ENCODE measurements at regions not wholly inside any gene's neighbourhood (a gene's known extent, or its start where the extent isn't known, plus 50 kb on each side); places are given as distances from the start of the nearest gene placed in this dataset.
"Not testable (repeated sequence)": the region's sequence is repeated elsewhere in the genome, so short reads cannot be mapped to it uniquely, and the experiment has no call there.

DNA sequence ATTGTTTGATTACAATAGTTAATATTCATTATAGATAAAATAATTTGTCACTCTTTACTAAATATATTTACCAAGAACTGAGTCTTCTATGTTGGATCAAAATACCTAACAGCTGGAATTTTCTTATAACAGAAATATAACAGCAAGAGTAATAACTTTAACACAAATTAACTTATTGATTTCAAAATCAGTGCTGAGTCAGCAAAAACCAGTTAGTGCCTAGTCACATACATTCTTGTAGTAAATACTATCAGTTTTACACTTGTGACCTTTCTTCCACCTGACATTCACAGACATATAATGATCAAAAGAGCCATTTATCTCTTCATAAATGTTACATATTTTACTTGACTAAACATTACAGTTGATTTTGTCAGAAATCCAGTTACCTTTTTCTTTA lies 1141.4 kb upstream of the ADGRB3 start:
- DNase-seq, result no peak

DNA sequence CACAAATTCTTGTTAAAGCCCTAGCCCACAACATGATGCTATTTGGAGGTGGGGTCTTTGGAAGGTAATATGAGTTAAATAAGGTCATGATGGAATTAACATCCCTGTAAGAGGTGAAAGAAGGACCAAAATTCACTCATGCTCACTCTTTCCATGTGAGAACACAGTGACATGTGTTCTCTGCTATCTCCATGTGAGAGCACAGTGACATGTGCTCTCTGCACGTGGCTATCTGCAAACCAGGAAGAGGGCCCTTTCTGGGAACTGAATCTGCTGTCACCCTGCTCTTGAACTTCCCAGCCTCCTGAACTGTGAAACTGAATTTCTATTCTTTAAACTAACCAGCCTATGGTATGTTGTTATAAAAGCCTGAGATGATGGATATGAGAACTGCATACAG lies 1159.4 kb upstream of the ADGRB3 start:
- DNase-seq, result no peak

DNA sequence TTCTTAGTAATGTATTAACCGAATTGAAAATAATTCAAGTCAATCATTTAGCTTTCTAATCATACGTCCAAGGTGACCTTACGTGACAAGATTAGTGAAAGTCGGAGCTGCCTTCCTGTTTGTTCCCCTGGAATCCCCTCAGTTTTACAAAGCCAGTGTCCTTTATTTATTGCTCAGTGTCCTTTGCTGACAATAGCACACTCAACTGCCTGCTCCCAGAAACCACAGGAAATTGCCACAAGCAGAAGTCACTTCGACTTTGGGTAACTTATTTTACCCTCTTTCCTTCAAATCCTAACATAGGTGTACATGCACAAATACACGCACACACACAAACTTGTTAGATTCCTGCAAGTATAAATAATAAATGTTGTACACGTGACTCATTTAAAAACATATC lies 1167.7 kb upstream of the ADGRB3 start:
- DNase-seq, result no peak

DNA sequence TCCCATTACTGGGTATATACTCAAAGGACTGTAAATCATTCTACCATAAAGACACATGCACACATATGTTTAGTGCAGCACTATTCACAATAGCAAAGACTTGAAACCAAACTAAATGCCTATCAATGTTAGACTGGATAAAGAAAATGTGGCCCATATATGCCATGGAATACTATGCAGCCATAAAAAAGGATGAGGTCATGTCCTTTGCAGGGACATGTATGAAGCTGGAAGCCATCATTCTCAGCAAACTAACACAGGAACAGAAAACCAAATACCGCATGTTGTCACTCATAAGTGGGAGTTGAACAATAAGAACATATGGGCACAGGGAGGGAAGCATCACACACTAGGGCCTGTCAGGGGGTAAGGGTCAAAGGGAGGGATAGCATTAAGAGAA lies 1172.4 kb upstream of the ADGRB3 start:
- not testable (repeated sequence) for DNase-seq

DNA sequence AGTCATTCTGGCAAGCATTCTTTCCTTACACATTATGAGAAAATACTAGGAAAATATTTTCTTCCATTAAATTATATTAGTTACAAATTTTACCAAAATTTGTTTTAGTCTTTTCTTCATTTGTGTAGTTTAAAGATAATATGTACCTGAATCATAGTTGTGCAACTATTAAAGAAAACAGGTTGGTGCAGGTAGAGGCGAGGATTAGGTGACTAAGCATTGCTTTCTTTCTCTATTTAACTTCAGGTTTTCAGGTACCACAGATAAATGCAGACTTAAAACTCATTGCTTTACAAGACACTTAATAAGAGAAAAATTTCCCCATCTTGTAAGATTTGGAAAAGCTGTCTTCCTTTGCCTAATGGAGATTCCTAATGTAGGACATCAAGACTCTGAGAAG lies 1175.5 kb upstream of the ADGRB3 start:
- DNase-seq, result no peak

DNA sequence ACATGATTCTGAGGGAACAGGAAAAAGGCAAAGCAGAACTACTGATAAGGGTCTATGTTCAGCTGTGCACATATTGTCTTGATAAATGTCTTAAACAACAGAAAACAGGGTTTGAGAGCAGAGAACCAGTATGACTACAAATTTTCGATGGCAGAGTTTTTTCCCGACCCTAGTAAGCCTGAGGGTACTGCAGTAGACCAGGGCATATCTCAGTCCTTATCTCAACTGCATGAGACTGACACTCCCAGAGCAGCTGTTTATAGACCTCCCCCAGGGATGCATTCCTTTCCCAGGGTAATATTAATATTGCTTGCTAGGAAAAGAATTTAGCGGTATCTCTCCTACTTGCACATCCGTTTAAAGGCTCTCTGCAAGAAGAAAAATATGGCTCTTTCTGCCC lies 1176.8 kb upstream of the ADGRB3 start:
- no peak for DNase-seq

DNA sequence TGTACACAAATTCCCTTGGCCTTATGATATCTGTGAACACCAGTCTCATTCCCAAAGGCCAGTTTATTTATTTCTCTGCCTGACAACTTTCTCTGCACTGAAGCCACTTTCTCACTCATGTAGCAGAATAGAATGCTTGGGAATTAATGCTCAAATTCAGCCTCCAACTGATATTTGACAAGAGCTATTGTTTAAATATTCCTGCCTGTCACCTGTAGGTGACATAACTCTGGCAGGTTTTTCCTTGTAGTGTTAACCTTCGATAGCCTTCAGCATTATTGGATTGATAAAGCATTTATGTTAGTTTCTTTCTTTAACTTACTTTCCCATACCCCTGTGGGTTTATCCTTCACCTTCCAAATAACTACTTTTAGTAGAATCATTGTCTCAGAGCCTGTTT lies 1183.2 kb upstream of the ADGRB3 start:
- DNase-seq, result no peak

DNA sequence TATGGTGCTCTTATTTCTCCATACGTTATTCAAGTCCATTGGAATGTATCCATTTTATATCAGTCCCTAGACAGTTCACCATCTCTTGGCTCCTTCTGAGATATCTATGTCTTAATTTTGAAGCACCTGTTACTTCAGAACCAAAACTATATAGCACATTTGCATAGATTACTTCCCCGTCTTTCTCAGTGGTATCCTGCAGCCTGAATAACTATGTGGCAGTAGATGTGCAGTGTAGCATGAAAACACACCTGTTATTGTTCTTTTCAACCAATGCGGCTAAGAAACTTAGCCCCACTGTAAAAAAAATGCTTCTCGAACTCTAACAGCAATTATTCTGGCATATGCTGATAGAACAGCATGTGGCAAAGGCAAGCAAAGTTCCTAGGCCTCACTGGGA lies 1184.4 kb upstream of the ADGRB3 start:
- no peak for DNase-seq

DNA sequence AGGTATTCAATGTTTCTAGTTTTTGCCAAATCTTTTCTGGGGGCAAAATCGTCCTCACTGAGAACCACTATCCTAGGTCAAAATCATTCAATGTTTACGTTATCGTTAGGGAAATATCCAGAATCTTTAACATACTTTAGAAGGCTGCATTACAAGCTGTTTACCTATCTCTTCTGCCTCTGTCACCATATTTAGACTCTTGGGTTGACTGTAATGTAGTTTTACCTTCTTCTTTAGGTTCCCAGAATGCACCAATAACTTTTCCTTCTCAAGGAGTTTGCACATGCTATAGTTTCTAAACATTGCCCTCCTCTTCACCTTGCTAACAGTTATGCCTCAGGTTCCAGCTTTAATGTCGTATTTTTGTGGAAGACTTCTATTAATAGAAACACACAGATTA lies 1185.5 kb upstream of the ADGRB3 start:
- DNase-seq, result no peak

DNA sequence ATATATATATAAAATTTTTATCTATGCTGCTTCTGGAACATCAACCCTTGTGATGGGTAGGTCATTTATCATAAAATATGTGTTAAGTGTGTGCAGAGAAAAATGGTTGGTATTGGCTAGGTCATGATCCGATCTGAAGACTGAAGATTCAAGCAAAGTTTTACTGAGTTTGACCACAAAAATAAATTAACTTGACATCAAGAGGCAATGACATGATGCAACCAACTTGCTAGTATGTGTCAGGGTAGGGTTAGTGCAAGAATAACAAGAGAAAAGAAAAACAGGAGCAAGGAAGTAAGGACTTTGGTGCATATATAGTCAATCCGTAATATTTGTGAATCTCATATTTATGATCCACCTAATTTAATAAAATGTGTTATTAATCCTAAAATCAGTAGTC lies 1202.0 kb upstream of the ADGRB3 start:
- DNase-seq, result no peak

DNA sequence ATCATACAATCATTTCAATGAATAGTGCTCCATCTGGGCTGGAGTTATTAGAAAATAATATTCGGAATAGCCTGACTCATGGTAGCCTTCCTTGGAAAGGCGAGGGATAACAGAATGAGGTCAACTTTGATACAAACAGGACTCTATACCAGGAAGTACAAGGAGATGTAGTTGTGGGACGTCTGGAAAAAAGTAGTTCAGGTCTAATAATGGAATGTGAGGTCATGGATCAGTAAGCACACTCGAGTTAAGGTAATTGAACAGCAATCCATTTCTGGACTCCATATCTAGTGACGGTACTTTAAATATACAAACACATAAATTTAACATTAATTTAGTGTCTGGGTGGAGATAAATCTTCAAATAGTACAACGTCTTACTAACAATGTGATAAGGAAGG lies 1204.0 kb upstream of the ADGRB3 start:
- no peak for DNase-seq

DNA sequence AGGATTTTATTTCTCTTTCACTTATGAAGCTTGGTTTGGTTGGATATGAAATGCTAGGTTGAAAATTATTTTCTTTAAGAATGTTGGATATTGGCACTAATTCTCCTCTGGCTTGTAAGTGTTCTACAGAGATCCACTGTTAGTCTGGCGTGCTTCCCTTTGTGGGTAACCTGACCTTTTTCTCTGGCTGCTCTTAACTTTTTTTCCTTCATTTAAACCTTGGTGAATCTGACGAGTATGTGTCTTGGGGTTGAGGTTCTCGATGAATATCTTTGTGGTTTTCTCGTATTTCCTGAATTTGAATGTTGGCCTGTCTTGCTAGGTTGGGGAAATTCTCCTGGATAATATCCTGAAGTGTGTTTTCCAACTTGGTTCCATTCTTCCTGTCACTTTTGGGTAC lies 1208.4 kb upstream of the ADGRB3 start:
- DNase-seq, result not testable (repeated sequence)

DNA sequence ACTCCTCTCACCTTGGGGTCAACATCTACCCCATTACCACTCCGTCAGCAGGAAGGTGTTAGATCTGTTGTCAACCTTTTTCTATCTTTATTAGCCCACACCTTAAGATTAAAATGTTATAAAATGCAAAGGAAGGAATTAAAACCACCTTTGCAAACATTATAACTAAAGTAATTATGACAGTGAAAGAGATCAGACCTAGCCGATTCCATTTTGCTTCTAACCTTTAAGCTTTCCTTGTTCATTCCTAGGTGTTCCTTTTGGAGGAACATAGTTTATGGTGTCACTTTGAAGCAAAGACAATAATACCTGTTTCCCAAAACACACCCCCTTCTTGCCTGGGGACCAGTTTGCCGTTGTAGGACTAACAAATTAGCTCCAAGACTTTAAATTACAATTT lies 1223.0 kb upstream of the ADGRB3 start:
- no peak for DNase-seq

DNA sequence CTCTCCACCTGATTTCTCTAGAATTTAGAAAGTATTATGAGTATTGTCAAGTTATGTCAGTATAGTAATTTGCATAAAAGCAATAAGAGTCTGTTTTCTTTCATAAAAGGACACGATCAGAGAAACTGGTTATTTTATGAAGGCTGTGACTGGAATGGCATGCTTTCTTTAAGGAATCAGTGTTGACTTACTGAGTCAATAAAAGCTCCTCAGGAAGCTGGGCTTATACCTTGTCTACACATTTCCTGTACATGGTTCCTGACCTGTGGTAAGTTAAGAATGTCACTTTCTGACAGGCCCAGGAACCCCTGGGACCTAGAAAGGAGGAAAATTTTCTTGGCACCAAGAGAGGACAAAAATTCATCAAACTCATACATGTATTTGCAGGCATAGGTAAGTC lies 1224.0 kb upstream of the ADGRB3 start:
- DNase-seq, result no peak

DNA sequence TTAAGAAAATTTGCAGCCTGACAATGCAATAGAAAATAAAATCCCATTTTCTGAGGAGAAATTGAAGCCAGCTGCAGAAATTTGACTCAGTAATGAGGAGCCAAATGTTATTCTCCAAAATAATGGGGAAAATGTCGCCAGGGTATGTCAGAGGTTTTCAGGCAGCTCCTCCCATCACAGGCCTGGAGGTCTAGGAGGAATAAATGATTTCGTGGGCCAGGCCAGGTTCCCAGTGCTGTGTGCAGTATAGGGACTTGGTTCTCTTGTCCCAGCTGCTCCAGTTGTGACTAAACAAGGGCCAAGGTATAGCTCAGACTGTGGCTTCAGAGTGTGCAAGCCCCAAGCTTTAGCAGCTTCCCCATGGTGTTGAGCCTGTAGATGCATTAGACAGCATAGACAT lies 1240.8 kb upstream of the ADGRB3 start:
- no peak for DNase-seq

DNA sequence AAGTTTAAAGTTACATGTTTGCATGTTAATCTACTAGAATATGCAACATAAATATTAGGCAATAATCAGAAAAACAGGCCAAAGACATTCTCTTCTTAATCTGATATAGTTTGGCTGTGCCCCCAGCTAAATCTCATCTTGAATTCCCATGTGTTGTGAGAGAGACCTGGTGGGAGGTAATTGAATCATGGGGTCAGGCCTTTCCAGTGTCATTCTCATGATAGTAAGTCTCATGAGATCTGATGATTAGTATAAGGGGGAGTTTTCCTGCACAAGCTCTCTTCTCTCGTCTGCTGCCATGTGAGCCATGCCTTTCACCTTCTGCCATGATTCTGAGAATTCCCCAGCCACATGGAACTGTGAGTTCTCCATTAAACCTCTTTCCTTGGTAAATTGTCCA lies 1241.7 kb upstream of the ADGRB3 start:
- no peak for DNase-seq

DNA sequence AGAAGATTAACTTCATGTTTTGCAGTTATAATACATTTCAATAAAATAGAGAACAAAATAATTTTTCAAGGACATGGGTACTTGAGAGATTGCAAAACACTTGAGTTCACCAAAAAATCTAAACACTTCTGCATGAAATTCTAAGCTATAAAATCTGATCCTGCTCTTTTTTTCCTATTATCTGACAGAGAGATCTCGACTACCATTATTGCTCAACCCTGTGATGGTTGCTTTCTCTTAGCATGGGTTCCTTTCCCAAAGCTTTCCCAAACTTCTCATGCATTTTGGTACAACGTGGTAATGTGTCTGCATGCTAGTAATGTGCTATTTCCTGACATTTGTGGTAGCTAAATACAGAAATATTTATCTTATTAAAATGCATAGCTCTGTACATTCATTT lies 1243.1 kb upstream of the ADGRB3 start:
- no peak for DNase-seq

DNA sequence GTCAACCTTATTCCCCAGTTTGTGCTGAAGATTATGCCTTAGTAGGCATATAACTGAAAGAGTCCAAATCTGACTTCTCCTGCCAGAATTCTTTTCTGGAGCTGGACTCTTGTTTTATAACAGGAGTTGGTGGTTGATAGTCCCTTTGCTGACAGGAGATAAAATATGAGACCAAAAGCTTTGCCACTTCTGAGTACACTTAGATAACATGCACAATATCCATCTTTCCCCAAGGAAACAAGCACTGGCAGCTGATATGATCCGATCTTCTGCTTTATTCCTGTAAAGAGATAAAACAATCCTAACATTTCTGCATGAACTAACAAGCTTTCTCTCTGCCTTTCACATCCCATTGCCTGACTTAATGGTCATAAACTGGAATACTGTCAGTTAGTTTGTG lies 1265.4 kb upstream of the ADGRB3 start:
- DNase-seq, result no peak

DNA sequence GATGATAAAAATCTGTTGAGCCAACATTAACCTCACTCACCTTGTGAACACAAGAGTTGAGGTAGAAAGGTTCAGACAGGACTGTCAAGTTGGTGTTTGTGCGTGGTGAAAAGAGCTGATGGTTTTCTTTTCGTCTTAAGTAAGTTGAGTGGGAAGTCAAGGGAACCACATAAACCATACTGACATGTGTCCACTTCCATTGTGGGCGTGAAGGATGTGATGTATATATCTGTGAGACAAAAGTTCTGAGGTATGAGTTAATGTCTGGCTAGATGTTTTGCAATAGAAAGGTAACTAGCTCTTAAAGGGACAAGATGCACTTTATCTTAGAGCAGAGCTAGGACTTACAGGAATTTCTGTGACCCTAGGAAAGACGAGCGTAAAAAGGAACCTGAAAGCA lies 1272.1 kb upstream of the ADGRB3 start:
- DNase-seq, result no peak

DNA sequence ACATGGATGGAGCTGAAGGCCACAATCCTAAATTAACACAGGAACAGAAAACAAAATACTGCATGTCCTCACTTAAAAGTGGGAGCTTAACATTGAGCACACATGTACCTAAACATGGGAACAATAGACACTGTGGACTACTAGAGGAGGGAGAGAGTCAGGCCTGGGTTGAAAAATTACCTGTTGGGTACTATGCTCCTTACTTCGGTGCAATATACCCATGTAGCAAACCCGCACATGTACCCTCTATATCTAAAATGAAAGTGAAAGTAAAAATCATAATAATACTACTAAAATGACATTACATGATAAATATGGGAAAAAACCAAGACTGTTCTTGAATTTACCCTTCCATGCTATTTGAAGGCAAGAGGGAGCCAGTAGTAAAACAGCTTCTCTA lies 1273.8 kb upstream of the ADGRB3 start:
- no peak for DNase-seq

DNA sequence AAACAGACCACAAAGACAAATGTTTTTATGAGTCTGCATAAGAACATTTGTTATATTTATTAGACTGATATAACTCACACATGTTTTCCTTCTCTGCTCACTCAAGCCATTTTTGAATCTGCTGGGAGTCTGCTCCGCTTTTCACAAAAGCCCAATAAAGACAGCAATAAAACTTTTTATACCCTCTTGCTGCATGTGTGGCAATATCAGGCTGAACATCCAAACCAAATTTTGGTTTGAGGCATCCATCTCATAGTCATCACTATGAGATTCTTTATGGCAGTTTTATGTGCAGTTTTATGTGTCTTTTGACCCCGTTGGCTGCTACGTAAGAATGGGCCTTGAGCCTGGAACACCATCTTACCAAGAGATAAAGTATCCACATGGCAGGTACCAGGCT lies 1276.8 kb upstream of the ADGRB3 start:
- no peak for DNase-seq

DNA sequence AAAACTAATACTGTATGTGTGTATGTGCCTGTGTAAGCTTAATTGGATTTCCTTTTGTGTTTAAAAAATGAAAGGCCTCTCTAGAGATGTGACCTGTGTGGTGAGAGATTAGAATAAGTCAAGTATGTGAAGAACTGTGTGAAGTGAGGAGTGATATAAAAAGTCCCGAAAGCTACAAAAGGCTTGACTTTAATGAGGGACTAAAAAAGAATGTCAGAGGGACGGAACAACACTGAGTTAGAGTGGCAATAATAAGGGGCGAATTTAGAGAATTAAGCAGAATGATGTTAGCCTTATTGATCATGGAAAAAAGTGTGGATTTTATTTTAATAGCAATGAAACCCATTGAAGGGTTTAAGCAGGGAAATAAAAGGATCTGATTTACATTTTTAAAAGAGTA lies 1281.2 kb upstream of the ADGRB3 start:
- DNase-seq, result no peak

DNA sequence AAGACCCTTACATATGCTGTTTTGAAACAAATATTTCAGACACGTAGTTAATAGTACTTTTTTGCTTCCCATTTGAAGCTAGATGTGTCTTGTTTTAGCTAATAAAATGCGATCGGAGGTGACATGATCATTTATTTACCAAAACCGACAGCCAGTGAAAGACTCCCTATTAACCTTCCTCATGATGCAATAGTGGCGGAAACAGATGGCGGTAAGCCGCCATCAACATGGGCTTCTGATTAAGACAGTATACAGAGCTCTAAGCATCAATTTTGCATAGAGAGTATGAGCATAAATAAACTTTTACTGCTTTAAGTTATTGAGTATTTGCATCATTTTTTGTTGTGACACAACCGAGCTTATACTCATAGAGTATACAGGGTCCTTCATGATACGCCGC lies 1282.4 kb upstream of the ADGRB3 start:
- DNase-seq, result no peak

DNA sequence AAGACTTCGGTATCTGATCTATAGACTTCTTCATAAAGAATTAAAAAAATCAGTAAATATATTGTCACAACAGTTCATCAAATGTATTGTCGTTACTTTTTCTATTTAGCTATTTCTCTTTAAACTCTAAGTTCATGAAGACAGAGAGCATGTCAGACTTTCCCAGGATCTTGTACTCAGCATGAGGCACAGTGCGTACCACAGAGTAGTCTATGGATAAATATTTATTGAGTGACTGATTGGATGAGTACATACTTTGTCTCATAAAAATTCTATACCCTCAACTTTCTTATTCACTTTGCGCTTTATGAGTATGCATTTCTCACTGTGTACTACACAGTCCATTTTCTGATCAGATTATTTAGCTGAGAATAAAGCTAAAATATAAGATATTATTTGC lies 1284.4 kb upstream of the ADGRB3 start:
- DNase-seq, result no peak

DNA sequence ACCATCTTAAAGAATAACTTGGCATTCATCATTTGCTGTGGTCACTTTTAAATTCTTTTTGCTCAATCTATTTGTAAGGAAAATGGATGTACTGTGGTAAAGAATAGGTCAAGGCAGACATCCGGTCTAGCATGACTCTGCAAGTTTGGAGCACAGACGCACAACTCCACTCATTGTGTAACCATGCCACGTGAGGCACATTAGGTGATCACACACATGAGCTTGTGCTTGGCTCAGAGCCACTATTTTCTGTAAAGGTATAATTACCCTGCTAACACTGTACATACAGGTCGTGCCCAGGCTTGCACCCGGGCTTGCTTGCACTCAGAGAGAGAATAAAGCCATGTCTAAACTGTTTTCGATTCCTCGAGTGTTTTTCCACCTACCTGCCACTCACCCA lies 1289.1 kb upstream of the ADGRB3 start:
- DNase-seq, result no peak

DNA sequence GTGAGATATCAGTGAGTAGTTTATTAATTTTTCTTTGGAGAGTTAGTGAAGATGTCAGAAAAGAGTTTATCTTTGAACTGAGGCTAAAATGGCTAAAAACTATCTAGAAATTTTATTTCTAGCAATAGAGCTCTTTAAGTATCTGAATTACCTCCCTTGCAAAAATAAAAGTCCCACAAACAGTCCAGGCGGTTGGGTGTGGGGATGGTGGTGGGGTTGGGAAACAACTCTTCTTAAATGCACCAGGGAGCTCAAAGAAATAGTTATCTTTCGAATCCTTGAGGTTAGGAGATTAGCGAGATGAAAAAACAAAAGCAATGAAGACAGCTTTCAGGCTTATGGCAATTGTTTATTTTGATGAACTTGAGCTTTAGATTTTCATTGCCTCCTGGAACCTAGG lies 1299.1 kb upstream of the ADGRB3 start:
- DNase-seq, result no peak

Measured in retina (tissue), 1 donor.